ENCODE measurements at regions not wholly inside any gene's neighbourhood (a gene's known extent, or its start where the extent isn't known, plus 50 kb on each side); places are given as distances from the start of the nearest gene placed in this dataset.

- Histone ChIP-seq H3K9me3 (peaks cover 0 to 10% (median 5%) of the 10 kb centered on the region in 4 donors), H3K36me3 (no peaks in the 10 kb centered on the region), H3K4me1 (no peaks in the 10 kb centered on the region), H3K27ac (no peak overlapping the region), H3K27me3 (no peaks in the 10 kb centered on the region), H3K4me3 (no peak overlapping the region)
- ATAC-seq (ENCODE audit: low FRiP score in 2 of 2) (no peak), DNase-seq (no peak)
- 57 to 77% methylated on average over 4 to 6 of the region's 7 CpGs for WGBS, 2 donors
- TF ChIP-seq EP300 (IDR thresholded peaks at IDR 0.05) (no peak), POLR2A (IDR thresholded peaks at IDR 0.05) (no peak), CTCF (IDR thresholded peaks at IDR 0.05) (no peak), POLR2AphosphoS5 (IDR thresholded peaks at IDR 0.05) (no peak)
These were observed 112.8 kb downstream of the BUD13 start for GRCh38 chr11:116660011-116660410.

- H3K4me1 ChIP-seq = no peaks in the 10 kb centered on the region
- DNase-seq (no peak), ATAC-seq (ENCODE audit: low FRiP score in 2 of 2) (no peak)
These were observed 113.8 kb downstream of the BUD13 start for GRCh38 chr11:116658876-116659535.

GRCh38 chr11:116657842-116658825 lies 114.7 kb downstream of the BUD13 start:
- ATAC-seq (ENCODE audit: low FRiP score in 2 of 2) (no peak), DNase-seq (no peak)
- Histone ChIP-seq H3K27me3 (no peaks in the 10 kb centered on the region), H3K27ac (no peak overlapping the region), H3K36me3 (no peaks in the 10 kb centered on the region), H3K4me1 (no peaks in the 10 kb centered on the region), H3K4me3 (no peak overlapping the region), H3K9me3 (peaks cover 0 to 9% (median 6%) of the 10 kb centered on the region in 4 donors)
- whole genome bisulfite sequencing, 2 donors = 87 to 88% methylated on average over 10 to 11 of the region's 11 CpGs
- TF ChIP-seq POLR2A (IDR thresholded peaks at IDR 0.05) (no peak), CTCF (IDR thresholded peaks at IDR 0.05) (no peak), EP300 (IDR thresholded peaks at IDR 0.05) (no peak)

More at GRCh38 chr11:116658876-116659535, 113.8 kb downstream of the BUD13 start:
- H3K27ac ChIP-seq = no peak overlapping the region
- no peak overlapping the region for H3K4me3 ChIP-seq
- 89 to 90% methylated on average over 14 of the region's 14 CpGs for WGBS, 2 donors
- no peaks in the 10 kb centered on the region for H3K27me3 ChIP-seq
- peaks cover 0 to 9% (median 6%) of the 10 kb centered on the region in 4 donors for H3K9me3 ChIP-seq
- no peaks in the 10 kb centered on the region for H3K36me3 ChIP-seq
- TF ChIP-seq POLR2AphosphoS5 (IDR thresholded peaks at IDR 0.05) (no peak), CTCF (IDR thresholded peaks at IDR 0.05) (no peak), POLR2A (IDR thresholded peaks at IDR 0.05) (no peak), EP300 (IDR thresholded peaks at IDR 0.05) (no peak)

- H3K9me3 ChIP-seq = peaks cover 0 to 9% (median 6%) of the 10 kb centered on the region in 4 donors
- H3K4me1 ChIP-seq = no peaks in the 10 kb centered on the region
- no peak for ATAC-seq (ENCODE audit: low FRiP score in 2 of 2)
- H3K27ac ChIP-seq = no peak overlapping the region
- no peak for TF ChIP-seq CTCF (IDR thresholded peaks at IDR 0.05)
- TF ChIP-seq EP300 (IDR thresholded peaks at IDR 0.05) = no peak
- TF ChIP-seq POLR2A (IDR thresholded peaks at IDR 0.05) = no peak
- no peak for TF ChIP-seq POLR2AphosphoS5 (IDR thresholded peaks at IDR 0.05)
- no peak overlapping the region for H3K4me3 ChIP-seq
- WGBS, 2 donors = 73 to 92% methylated on average over 2 to 4 of the region's 4 CpGs
- no peak for DNase-seq
- no peaks in the 10 kb centered on the region for H3K27me3 ChIP-seq
- no peaks in the 10 kb centered on the region for H3K36me3 ChIP-seq
These were observed 116.8 kb downstream of the BUD13 start for GRCh38 chr11:116656011-116656410.
